ENCODE measurements at regions not wholly inside any gene's neighbourhood (a gene's known extent, or its start where the extent isn't known, plus 50 kb on each side); places are given as distances from the start of the nearest gene placed in this dataset.

DNA sequence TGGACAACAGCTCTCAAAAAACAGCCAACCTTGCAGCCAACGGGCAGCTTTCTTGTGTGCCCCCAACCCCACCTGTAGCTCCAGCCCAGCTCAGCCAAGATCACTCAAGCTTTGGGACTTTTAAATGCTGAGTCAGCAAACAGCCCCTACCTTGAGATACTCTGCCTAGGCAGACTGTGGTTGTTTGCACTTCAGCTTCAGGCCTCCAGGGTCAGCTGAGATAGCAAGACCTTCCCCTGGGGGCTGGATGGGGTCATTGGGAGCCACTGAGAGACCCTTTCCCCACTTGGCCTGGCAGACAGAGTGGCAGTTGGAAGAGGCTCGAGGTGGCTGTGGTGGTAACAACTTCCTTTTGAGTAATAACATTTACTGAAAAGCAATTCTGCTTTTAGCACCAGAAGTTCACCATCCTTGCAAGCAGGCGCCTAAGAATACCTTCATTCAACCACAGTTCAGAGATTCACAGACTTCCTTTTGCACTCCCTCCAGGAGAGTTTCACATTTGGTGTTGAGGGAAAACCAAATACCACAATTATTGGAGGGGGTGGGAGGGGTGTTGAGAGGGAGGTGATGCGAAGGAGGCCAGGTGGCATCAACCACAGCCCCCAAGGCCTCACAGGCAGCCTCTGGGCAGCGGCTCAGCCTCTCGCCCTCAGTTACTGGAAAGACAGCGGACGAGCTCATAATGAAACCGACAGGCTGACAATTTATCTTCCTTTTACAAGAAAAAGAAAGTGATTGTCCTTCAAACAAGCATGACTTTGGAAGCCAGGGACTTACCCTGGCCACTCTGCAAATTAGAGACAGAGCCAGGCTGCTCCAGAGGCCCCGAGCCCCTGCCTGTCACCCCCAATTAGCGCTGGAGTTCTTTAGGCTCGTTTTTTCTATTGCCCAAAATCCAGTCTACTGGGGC is 148.1 kb downstream of the CEBPB start:
- Histone ChIP-seq H3K4me3 (ENCODE audit: low read length) (no peak overlapping the region), H3K4me1 (ENCODE audit: insufficient read depth, low read length) (peaks cover 45% of the 10 kb centered on the region), H3K9me3 (ENCODE audit: low read depth, low read length) (no peaks in the 10 kb centered on the region), H3K27me3 (ENCODE audit: insufficient read depth, low read length) (no peaks in the 10 kb centered on the region)

DNA sequence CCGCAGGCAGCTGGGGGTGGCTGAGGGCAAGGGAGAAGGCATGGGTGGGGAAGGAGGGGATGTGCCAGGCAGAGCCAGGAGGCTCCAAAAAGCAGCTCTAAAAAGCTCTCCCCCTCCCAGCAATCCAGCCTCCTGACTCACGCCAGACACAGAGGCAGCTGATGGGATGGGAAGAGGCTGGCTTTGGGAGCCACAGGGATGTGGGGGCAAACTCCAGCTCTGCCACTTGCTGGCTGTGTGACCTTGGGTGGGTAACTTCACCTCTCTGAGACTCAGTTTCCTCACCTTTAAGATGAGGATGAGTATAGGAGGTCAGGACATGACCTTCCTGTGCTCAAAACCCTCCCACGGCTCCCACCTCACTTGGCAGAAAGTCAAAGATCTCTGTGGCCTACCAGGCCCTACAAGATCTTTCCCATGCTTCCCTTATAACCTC is 148.9 kb downstream of the CEBPB start:
- Histone ChIP-seq H3K9me3 (ENCODE audit: low read depth, low read length) (no peaks in the 10 kb centered on the region), H3K27me3 (ENCODE audit: insufficient read depth, low read length) (no peaks in the 10 kb centered on the region), H3K4me1 (ENCODE audit: insufficient read depth, low read length) (peaks cover 47% of the 10 kb centered on the region), H3K4me3 (ENCODE audit: low read length) (no peak overlapping the region)

DNA sequence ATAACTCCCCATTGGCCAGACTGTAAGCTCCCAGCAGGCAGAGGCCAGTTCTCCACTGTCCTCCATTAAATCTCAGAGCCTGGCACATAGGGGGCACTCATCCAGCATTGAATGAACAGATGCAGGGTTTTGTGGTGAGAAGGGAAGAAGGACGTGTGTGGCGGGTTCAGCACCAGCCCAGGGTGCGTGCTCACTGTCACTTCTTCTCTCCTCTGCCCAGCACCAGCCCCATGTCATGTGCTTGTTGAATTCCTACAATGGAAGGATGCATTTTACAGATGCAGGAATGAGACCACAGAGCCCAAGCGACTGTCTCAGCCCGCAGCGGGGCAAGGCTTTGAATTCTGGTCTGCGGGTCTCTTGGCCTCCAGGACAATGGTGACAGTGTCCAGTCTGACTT is 149.9 kb downstream of the CEBPB start:
- Histone ChIP-seq H3K9me3 (ENCODE audit: low read depth, low read length) (no peaks in the 10 kb centered on the region), H3K4me3 (ENCODE audit: low read length) (no peak overlapping the region), H3K27me3 (ENCODE audit: insufficient read depth, low read length) (no peaks in the 10 kb centered on the region), H3K4me1 (ENCODE audit: insufficient read depth, low read length) (peaks cover 54% of the 10 kb centered on the region)

DNA sequence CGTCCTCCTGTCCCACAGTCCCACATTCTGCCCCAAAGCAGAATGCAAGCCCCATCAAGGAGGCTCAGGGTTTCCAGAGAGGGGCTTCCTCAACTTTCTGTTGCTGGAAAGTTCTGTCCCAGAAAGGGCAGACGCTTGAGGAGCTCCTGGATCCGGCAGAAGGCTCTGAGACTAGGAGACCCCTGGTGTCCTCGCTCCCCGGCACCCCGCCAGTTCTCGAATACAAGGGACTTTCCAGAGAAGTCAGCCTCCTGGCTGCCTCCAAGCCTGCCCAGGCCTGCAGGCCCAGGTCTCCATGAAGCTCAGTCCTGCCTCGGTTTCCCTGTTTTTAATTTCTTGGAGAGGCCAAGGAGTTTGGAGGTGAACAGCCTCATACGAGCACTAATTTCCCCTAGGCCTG is 150.4 kb downstream of the CEBPB start:
- H3K27me3 ChIP-seq (ENCODE audit: insufficient read depth, low read length): no peaks in the 10 kb centered on the region
- H3K9me3 ChIP-seq (ENCODE audit: low read depth, low read length): no peaks in the 10 kb centered on the region
- H3K4me3 ChIP-seq (ENCODE audit: low read length): no peak overlapping the region
- H3K4me1 ChIP-seq (ENCODE audit: insufficient read depth, low read length): peaks cover 59% of the 10 kb centered on the region

DNA sequence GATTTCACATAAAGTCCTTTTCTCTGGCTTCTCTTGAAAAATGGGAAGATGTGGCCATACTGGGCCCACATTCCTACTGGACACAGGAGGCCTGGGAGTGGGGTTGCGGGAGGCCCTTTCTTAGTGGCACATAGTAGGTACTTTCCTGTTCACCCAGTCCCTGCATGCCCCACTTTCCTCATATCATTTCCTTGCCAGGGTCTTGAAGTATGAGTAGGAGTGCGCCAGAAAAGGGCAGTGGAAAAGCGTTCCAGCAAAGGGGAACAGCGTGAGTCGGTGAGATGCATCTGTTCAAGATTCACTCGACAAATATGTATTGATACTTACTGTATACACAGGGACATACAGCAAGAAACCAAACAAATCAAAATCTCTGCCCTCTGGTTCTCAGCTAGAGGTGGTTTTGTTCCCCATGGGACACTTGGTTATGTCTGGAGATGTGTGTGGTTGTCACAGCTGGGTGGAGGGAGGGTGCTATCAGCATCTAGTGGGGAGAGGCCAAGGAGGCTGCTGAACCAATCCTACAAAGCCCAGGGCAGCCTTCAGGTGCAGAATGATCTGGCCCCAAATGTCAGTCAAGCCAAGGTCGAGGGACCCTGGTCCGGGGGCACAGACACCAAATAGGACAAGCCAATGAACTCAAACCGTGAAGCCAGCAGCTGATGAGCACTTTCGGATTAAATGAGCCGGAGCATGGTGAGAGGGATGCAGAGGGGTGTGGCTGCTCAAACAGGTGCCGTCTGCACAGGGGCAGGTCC is 151.4 kb downstream of the CEBPB start:
- no peaks in the 10 kb centered on the region for H3K27me3 ChIP-seq (ENCODE audit: insufficient read depth, low read length)
- H3K9me3 ChIP-seq (ENCODE audit: low read depth, low read length): no peaks in the 10 kb centered on the region
- peaks cover 69% of the 10 kb centered on the region for H3K4me1 ChIP-seq (ENCODE audit: insufficient read depth, low read length)
- H3K4me3 ChIP-seq (ENCODE audit: low read length): no peak overlapping the region

DNA sequence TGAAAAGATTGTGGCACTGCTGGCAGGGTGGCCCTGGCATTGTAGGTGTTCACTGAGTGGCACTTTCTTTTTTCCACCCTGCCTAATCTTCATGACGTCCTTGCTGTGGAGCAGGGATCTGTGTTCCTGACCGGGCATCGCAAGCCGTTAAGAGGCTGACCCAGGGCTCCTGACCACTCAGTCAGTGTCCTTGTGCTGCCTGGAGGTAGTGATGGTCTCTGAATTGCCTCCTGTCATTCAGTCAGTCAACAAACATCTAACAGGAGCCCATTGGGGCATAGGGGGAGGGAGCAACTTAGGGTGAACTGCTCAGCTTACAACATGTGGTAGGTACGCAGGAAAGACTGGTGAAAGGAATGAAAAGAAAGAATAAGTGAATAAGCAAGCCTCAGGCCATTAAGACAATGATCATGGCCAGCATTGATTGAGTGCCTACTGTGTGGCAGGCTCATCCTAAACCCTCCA is 152.0 kb downstream of the CEBPB start:
- H3K9me3 ChIP-seq (ENCODE audit: low read depth, low read length): no peaks in the 10 kb centered on the region

DNA sequence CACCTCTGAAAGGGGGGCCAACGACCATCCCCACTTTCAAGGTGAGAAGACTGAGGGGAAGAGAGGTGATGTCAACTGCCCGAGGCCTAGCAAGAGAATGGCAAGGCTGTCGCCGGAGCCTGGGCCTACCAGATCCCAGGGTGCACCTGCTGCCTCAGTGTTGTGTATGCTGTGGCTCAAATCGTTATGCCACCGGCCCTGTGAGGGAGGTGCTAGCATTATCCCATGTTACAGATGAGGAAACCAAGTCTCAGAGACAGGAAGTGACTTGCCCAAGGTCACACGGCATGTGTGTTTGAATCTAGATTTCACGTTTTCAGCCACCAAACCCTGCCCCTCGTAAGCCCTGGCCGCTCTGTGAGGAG is 152.5 kb downstream of the CEBPB start:
- Histone ChIP-seq H3K9me3 (ENCODE audit: low read depth, low read length) (no peaks in the 10 kb centered on the region), H3K4me3 (ENCODE audit: low read length) (no peak overlapping the region), H3K4me1 (ENCODE audit: insufficient read depth, low read length) (peaks cover 72% of the 10 kb centered on the region), H3K27me3 (ENCODE audit: insufficient read depth, low read length) (no peaks in the 10 kb centered on the region)

More for the DNA sequence above, 152.0 kb downstream of the CEBPB start:
- no peaks in the 10 kb centered on the region for H3K27me3 ChIP-seq (ENCODE audit: insufficient read depth, low read length)
- H3K4me1 ChIP-seq (ENCODE audit: insufficient read depth, low read length): peaks cover 72% of the 10 kb centered on the region
- no peak overlapping the region for H3K4me3 ChIP-seq (ENCODE audit: low read length)

DNA sequence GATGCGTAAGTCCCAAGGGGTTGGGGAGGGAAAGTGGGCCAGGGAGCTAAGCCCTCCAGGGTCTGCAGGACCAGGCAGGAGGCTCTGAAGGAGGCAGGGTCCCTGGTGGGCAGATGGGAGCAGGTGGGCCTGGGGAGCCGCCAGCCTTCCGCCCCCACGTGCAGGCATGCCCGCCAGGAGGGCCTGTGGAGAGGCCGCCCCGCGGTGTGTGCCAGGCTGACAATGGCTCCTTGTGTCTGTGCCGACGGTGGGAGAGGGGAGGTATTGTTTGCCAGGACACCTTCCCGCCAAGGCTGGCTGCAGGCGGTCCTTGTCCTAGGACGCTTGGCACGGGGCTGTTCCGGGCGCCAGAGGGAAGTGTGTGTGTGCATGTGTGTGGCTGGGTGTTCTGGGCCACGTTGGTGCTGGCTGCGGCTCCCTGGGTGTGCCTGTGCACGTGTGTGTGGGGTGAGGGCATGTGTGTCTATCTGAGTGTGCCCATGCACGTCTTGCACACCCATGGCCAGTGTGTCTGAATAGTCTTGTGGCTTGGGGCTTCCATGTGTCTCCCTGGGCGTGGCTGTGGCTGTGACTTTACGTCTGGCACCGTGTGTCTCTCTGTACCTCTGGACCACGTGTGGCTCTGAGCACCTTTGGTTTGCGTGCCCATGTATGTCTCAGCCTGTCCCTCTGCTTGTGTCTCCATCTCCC is 153.0 kb downstream of the CEBPB start:
- H3K4me1 ChIP-seq (ENCODE audit: insufficient read depth, low read length): peaks cover 72% of the 10 kb centered on the region

DNA sequence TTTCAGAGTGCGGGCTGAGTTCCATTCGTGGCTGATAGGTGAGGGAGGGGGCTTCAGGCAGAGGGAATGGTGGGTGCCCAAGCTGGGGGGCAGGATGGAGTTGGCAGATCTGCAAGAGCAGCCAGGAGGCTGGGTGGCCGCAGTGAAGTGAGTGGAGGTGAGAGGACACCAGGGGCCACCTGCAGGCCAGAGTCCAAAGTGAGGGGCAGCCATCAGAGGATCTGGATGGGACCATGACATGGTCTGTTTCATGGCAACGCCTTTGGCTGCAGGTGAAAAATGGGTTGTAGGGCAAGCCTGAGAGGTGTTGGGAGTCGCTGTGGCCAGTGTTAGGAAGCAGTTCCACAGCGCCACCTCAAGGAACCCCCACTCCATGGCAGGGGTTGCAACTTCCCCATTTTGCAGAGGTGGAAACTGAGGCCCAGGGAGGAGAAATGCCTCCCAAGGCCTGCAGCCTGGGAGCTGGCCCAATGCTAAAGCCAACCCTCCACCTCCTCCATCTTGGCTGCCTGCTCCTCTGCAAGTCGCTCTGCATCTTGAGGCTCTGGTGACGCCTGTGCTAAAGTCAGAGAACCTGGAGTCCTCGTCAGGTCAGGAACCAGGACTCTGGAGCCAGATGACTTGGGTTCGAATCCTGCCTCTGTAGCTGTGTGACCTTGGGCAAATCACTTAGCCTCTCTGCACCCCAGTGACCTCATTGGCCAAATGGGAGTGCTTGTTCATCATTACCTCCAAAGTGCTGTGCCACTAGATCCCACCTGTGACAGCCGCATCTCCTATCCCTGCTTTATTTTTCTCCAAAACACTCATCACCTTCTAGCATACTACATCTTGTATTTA is 153.8 kb downstream of the CEBPB start:
- H3K27me3 ChIP-seq (ENCODE audit: insufficient read depth, low read length): no peaks in the 10 kb centered on the region
- H3K4me3 ChIP-seq (ENCODE audit: low read length): no peak overlapping the region
- H3K9me3 ChIP-seq (ENCODE audit: low read depth, low read length): no peaks in the 10 kb centered on the region
- peaks cover 72% of the 10 kb centered on the region for H3K4me1 ChIP-seq (ENCODE audit: insufficient read depth, low read length)

More for the DNA sequence above, 153.0 kb downstream of the CEBPB start:
- Histone ChIP-seq H3K4me3 (ENCODE audit: low read length) (no peak overlapping the region), H3K9me3 (ENCODE audit: low read depth, low read length) (no peaks in the 10 kb centered on the region), H3K27me3 (ENCODE audit: insufficient read depth, low read length) (no peaks in the 10 kb centered on the region)

DNA sequence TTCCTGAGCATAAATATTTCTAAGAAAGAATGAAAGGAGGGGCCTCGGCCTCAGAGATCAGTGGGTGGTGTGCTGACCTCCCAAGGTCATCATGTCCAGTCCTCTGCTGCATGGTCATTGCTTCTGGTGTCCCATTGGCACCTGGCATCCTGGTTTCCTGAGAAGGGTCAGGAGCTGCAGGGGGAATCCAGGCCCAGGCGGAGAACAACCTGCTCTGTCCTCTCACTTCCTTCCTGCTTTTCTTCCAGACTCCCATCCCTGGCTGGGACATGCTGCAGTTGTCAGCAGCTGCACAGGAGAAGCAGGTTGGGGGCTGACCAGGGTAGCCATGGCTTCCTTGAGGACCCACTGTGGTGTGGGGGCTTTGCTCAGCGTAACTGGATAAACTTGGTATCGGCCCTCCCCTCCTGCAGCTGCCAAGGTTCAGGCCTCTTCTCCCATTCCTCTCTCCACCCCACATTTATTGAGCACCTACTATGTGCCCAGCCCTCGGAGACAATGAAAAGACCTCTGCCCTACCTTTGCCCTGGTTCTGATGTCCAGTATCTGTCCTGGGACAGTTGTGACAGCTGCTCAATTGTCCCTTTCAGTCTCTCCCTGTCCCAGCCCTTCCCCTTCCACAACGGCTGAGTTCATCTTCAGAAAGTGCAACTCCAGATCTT is 155.2 kb downstream of the CEBPB start:
- Histone ChIP-seq H3K4me1 (ENCODE audit: insufficient read depth, low read length) (peaks cover 72% of the 10 kb centered on the region), H3K4me3 (ENCODE audit: low read length) (no peak overlapping the region), H3K9me3 (ENCODE audit: low read depth, low read length) (no peaks in the 10 kb centered on the region), H3K27me3 (ENCODE audit: insufficient read depth, low read length) (no peaks in the 10 kb centered on the region)

DNA sequence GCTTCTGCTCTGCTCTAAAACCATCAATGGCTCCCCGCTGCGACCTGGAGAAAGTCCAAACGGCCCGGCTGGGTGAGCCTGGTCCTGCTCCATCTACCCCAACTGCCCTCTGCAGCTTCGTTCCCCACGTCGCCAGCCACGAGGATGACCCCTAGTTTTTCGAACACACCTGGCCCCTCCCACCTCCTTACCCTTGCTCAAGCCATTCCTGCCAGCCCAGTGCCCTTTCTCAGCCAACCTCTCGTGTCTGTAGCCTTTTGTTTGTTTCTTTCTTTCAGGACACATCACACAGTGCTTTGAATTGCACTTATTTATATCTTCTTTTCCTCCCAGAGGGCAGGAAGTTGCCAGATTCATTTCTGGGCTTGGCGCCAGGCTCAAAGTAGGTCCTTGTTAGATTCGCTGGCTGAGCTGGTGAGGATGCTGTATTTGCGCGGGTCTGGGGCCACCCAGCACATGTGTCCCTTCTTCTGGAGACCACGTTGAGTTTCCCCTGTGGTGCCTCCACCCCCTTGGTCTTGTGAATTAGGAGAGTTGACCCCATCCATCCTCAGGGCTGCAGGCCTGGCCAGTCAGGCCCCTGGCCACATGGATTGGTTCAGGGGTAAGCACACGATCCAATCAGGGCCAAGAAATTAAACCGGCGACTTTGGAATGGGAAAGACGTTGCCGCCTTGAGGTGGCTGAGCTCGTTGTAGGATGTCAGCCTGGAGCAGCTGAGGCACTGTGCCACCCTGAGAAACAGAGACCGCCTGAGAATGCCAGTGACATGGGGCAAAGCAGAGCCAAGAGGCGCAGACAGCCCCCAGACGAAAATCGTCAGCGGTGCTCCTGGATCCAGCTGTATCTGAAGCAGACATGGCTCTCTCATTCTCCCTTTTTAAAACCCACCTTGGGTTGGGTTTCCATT is 156.0 kb downstream of the CEBPB start:
- peaks cover 68% of the 10 kb centered on the region for H3K4me1 ChIP-seq (ENCODE audit: insufficient read depth, low read length)
- H3K9me3 ChIP-seq (ENCODE audit: low read depth, low read length): no peaks in the 10 kb centered on the region
- no peaks in the 10 kb centered on the region for H3K27me3 ChIP-seq (ENCODE audit: insufficient read depth, low read length)
- no peak overlapping the region for H3K4me3 ChIP-seq (ENCODE audit: low read length)

DNA sequence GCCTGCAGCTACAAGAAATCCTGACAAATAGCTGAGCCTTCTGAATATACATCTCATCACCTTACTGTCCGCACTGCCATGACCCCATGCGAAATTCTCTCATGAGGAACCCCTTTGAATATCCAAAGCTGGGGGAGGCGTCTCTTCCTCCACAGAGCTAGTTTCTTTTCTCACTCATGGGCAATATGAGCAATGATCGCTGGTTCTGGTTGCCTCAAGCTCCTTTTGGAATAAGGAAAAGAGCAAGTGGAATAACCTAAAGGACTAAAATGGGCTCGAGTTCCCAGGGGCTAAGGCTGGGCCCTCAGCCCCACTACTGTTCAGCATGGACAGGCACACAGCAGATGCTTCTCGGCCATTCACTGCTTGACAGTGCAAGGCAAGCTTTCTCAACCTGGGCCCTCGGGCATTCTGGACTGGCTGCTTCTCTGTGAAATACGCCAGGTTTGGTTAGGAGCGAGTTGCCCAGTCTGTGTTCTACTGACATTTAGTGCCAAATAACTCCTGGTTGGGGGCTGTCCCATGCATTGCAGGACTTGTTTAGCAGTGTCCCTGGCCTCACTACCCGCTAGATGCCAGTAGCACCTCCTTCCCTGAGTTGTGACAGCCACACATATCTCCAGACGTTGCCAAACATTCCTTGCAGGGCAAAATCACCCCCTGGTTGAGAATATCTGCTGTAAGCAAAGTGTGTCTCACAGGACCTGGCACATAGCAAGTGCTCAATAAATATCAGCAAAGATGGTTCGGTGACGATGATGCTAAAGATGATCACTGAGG is 156.8 kb downstream of the CEBPB start:
- Histone ChIP-seq H3K27me3 (ENCODE audit: insufficient read depth, low read length) (no peaks in the 10 kb centered on the region), H3K4me1 (ENCODE audit: insufficient read depth, low read length) (peaks cover 68% of the 10 kb centered on the region), H3K4me3 (ENCODE audit: low read length) (no peak overlapping the region), H3K9me3 (ENCODE audit: low read depth, low read length) (no peaks in the 10 kb centered on the region)
